GM12892 (cell line): ENCODE measurements at regions not wholly inside any gene's neighbourhood (a gene's known extent, or its start where the extent isn't known, plus 50 kb on each side); places are given as distances from the start of the nearest gene placed in this dataset.

Source experiments
- POLR2A ChIP-seq: IDR thresholded peaks from 2 replicates; pipeline ENCODE4 v1.6.1; 2011; ENCODE audit warnings: low read depth, low read length, control low read depth
- POLR2AphosphoS5 ChIP-seq: IDR thresholded peaks from 2 replicates; pipeline ENCODE4 v1.6.1; 2011; ENCODE audit warnings: low read depth, low read length, control low read depth

- TF ChIP-seq POLR2AphosphoS5 (no peak), POLR2A (no peak)
These were observed 1425.4 kb downstream of the FOXD4L5 start for GRCh38 chr9:63859475-63860215.
